ENCODE measurements at regions not wholly inside any gene's neighbourhood (a gene's known extent, or its start where the extent isn't known, plus 50 kb on each side); places are given as distances from the start of the nearest gene placed in this dataset.
"Not testable (repeated sequence)": the region's sequence is repeated elsewhere in the genome, so short reads cannot be mapped to it uniquely, and the experiment has no call there.

DNA sequence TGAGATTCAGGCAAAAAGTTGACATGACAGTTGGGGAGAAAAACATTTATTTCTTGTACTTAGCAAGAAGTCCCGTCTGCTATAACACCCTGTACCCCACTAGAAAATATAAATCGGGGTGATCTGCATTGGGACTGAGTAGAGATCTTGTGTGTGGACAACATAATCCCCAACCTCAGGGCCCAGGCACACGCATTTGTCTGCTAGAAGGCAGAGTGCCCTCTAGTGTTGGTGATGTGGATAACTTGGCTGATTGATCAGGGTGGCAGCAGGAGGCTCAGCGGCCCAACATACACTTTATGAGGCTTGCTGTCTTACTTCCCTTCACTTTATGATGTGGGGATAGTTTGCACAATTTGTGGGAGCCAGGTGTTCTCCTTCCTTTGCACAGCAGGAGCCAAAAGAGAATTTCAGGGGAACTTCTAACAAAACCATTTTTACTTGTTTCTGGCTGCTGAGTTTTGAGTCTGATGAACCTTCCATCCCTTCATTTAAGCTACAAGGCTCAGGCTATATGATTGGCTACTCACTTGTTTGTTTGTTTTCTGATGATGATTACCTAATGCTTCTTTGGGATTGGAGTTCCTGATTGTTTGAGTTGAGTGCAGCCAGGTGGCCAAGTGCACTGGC, 263.2 kb downstream of the DMAC1 start:
- DNase-seq: peak in 1 of 2 experiments; percentile 27

DNA sequence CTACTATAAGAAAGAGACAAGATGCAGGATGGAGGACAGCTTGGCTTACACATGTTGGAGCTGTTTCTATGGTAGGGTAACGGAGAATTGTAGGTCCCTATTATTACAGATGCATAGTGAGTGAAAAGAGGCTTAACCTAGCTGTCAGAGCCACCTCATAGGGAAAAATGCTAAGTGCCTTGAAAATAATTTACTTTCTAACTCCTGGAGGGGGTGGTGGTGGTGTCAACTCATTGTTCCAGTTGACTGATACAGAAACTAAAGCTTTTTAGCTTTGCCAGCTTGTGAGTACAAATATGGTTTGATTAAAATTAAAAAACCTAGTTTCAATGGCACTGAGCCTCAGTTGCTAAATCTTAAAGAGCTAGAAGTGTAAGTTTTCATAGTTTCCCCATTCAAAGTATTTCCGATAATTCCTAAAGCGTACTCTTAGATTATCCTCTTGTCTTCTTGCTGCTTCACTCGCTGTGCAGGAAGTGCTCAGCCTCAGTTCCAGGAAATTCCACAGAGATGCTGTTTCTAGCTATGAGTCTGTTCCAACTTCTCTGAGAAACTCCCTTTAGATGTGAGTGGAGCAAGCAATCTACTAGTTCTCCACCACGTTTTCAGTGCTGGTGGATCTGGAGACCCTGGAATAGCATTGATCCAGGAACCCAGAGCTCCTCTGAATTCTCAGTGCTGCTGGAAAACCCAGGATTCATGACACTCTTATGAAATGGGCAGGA, 265.2 kb downstream of the DMAC1 start:
- no peak for DNase-seq

DNA sequence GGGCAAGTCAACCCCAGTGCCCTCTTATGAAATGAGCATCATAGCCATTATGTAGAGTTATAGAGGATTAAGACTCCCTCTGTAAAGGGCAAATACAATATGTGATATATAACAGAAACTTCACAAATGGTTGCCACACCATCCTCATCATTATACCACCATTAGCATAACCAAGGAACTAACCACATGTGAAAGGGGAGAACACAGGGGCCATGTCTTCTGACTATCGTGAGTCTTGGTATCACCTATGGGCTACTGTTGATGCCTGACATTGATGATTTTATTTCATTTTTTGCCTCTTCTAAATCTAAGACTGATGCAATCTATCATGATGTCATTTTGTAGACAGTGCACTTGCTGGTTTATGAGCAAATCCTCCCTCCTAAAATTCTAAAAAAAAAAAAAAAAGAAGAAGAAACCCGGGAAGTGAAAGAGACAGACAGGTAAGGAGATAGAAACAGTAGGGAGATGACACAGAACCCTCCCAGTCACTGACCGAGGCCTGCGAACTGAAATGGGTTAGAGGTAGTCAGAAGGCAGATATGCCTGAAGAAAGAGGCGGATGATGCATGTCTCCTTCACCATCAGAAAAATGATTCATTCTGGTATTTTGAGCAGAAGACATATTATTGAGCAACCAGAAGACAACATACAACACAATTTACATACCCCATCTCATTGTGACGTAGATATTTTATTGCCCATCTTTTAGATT, 266.0 kb downstream of the DMAC1 start:
- no peak for DNase-seq

DNA sequence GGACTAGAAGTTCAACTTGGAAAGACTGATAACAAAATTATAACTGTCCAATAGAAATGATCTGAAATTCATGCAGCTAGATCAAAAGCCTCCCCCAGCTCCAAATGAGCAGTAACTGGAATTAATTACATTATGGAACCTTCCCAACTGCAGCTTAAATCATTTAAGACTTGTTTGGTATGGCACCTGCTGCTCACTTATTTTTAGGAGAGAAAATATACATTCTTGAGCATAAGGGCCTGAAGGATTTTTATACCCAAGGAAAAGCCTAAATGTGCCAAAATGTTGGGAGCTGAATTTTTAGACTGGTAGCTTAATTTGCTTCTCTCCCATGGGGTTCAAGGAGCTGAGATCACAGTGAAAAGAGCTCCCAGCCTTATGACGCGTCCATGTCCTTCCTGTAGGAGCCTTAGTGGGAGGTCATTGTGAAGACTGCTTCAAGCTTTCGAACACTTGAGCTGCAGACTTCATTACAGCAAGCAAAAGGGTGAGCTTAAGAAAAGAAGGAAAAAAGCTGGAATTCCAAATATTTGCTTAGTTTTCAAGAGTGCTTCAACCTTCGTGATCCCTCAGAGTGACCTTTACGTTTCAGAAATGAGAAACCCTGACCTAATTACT, 276.0 kb downstream of the DMAC1 start:
- no peak for DNase-seq

DNA sequence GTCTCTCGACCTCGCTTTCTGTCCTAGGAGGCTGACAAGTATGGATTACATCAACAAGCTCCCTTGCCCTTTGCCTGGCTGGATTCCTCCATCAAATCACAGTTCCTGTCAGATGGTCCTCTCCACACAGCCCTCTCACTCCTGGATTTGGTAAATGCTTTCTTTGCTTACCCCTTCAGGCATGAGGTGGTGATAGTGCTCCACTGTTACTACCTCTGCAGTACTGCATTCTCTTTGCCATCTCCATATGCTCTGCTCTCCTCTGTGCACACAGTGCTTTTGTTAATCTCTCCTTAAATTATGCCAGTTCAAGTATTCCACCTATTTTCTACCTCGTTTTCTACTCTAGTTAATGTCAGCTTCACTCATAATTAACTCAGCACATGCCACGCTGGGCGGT, 279.2 kb downstream of the DMAC1 start:
- DNase-seq: peak in 1 of 2 experiments; percentile 64

DNA sequence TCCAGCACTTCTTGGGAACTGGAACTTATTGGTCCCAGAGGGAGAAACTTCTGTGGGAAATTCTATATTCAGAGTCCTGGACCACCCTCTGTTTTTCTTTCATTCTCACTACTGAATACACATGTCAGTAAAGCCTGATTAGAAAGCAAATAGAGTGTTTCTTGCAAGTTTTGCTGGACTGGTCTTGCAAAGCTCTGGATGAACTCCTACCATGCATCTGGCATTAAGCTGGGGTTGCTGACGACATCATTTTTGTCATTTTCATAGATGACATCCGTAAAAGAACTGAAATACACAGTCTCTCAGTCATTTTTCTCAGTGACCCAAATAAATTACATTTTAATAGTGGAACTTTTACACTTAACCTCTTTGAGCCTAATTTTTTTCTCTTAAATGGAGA, 283.2 kb downstream of the DMAC1 start:
- DNase-seq: no peak

DNA sequence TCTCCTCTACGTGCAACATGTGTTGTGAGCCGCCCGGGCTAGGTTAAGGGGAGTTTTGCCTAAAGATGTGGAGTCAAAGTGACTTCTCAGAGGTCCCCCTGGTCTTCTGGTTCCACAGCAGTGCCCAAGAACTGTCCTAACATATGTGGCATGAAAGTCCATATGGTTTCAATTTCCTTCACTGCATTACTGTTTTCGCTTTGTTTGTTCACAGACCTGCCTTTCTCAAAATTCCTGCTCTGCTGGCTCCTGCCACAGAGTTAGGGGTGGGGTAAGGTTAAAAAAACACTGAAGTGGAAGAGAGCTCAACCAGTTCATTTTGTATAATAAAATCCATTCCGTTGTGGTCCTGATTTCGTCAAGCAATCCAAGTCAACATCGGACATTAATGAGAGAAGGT, 289.4 kb downstream of the DMAC1 start:
- DNase-seq: no peak

DNA sequence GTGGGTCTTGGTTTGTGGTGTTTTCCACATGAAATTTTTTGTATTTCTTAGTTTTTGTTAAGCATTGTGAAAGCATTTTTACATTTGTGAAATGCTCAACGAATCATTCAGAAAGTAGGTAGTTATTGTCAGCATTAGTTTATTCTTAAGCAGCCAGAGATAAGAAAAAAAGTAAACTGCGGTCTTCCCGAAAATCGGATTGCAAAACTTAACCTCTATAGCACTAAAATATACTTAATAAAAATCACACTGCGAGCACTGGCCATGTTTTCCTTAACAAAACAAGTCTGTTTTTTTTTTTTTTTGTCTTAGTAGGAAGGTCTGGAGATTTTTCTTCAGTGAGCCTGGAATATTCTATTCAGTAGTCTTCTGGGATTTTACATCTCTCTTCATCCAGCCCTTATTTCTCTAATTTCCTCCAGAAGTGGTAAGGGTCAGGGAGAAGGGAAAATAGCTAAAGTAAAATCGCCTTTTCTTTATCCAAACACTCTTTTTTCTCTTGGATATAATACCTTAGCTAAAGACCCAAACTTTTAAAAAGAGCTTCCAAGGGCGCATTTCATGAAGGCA, 289.9 kb downstream of the DMAC1 start:
- no peak for DNase-seq

DNA sequence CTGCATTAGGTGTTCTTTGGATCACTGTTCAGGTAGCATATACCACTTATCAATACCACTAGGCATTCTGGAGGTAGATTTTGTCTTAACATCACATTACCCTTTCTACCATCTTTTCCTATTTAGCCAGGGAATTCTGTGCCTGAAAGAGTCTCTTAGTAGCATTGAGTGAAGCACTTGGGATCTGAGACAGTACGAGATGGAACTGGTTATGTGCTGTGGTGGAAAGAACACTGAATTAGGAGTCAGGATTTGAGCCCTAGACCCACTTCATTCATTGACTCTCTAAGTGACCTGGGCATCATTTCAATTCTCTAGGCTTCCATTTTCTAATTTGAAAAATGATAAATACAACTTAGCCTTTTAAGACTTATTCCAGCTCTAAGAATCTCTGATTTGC, 291.1 kb downstream of the DMAC1 start:
- DNase-seq: no peak

DNA sequence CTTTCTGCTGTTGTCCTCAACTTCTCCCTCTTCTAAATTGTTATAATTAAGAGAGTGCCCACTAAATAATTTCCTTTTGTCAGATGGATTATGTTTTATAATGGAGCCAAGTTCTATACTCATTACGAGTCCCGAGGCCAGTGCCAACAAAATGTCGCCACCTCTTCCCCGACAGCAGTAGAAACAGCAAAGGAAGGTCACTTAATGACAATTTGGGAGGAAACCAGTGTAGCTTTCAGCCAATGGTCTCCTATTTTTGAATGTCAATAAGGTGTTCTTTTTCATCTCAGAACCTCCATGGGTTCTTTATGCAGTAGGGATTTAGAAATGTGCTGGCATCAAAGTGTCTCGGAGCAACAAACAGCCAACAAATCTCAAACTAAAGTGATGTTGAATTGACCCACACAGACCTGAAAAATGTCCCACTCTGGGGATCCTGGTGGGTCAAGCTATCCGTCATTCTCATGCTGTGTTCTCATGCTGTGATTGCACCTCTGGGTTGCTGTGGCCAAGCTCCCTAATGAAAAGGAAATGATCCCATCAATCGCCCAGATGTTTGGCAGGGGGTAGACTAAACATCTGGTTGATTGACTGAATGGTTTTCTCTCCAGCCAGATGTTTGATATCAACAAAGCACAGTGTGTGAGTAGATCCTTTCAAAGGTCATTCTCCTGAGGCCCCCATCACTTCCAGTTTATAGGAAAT, 291.9 kb downstream of the DMAC1 start:
- DNase-seq: no peak

DNA sequence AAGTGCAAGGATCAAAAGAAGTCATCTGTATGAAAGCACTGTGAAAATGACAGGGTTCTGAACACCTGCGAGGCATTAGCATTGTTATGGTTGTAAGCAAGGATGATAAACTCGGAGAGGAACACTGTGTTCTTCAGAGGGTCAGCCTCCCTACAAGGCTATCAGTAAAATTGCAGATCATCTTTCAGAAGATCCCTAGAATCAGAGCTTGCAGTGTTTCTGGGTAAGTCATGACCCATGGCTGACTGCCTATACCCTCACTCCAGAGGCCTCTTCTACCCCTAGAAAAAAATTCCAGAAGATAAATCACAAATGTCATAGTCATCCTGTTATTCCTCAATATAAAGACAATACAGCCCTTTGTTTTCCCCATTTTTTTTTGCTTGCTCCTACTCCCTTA, 292.6 kb downstream of the DMAC1 start:
- no peak for DNase-seq

DNA sequence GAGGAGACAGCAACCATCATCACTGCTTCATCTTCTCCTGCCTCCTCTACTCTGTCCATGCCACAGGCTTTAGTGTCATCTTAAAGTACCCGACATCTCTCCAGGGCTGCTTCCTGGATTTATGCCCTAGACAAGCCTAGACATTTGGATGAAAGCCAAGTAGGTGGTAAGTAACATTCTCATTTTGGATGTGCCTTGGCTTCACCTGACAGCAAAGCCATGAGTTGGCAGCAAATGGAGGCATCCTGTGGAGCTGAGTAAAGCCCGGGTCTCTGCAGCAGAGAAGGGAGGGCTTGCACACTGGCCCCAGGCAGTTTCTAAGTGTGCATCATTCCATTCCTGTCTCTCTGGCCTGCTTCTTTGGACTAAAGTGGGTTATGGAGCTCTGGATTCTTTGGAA, 299.1 kb downstream of the DMAC1 start:
- no peak for DNase-seq

DNA sequence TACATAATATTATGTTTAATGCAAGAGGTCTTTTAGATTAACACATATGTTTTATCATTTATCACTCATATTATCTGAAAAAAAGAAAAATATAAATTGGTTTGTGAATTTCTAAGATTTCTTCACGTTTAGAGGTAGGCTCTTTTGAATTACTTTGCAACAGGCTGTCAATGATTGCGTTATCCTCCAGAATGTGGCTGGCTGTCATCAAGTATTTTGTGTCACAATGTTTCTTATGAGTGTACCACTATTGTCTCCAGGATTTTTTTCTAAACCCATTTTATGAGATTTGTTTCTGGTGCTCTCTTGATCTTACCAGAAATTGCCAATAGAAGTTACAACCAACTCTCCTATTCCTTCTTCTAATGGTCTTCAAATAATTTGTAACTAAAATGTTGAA, 307.9 kb downstream of the DMAC1 start:
- no peak for DNase-seq

DNA sequence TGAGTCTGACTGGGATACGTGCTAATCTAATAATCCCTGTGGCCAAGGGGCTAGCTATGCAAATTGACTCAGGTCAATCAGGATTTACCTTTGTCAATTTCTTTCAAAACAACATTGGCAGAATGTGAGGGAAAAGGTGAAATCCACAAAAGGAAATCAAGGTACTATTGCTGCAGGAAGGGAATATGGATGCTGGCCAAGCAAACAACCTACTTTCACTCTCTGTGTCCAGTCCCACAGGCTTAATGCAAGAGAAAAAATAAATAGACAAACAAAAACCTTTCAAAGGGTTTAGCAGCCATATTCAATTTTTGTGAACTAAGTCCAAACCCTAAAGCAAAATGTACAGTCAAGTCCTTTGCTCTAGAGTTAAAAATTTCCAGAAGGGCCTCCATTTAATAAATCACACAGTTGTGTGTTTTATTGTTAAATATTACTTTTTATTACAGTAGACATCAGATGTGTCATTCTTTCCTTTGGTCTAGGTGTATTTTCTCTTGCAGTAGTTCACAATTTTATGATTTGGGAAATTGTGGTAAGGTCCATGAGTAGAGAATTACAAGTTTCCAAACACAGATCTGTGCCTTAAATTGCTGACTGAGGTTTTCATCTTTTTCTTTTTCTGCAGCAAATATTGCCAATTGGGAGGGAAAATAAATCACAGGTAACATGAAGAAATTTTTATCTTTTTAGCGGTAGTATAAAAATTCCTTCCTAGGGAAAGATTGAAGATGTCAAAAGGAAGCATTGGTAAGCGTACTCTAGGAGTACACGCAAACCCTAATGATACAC, 309.1 kb downstream of the DMAC1 start:
- no peak for DNase-seq

DNA sequence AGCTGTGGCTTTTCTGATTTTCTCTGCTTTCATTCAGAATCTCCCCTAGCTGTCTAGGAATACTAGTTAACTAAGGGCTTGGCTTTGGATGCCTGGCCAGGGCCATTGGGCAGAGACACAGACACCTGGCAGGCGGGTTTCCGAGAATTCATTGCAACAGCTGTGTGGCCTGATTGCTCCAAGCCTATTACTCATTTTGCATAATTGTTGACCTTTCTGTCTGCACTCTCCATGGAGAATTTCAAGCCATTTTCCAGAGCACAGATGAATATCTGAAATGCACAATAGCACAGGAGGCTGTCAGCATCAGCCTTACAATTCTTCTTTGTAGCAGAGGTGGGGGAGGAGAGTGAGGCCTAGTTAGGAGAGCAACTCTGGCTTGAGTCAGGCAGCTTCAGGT, 310.5 kb downstream of the DMAC1 start:
- peak in 1 of 2 experiments; percentile 4 for DNase-seq

DNA sequence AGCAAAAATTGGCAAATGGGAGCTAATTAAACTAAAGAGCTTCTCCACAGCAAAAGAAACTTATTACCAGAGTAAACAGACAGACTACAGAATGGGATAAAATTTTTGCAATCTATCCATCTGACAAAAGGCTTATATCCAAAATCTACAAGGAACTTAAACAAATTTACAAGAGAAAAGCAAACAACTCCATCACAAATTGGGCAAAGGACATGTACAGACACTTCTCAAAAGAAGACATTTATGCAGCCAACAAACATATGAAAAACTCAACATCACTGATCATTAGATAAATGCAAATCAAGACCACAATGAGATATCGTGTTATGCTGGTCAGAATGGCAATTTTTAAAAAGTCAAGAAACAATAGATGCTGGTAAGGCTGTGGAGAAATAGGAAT, 315.6 kb downstream of the DMAC1 start:
- not testable (repeated sequence) for DNase-seq

DNA sequence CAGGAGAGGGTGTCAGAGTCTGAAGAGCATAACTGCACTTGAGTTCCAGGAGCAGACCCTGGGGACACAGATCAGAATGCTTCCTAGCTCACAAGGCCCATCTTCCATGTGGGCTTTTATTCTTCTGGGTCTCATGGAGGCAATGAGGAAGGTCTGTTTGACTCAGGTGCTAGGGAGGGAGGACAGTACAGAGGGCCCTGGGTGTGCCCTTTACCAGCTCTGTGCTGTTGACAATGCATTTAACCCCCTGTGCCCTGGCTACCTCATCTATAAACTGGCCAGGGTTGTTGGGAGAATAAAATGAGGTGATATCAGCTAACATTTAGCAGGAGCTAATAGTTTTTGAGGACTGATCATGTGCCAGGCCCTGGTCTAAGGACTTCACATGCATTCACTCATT, 318.0 kb downstream of the DMAC1 start:
- no peak for DNase-seq

DNA sequence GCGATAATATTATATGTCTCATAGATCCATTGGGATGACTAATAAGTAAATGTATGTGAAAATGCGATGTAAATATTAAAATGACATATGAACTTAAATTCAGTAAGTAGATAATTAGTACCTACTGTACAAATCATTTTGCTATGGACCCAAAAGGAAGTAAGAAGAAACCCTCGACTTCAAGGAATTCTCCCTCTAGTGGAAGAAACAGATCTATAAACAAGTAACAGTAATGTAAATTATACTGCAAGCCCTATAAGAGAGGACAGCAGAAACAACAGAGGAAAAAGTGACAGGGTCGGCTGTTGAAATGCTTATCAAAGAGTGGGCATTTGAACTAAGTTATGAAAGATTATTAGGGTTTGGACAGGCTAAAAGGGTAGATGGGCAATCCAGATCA, 320.3 kb downstream of the DMAC1 start:
- no peak for DNase-seq

DNA sequence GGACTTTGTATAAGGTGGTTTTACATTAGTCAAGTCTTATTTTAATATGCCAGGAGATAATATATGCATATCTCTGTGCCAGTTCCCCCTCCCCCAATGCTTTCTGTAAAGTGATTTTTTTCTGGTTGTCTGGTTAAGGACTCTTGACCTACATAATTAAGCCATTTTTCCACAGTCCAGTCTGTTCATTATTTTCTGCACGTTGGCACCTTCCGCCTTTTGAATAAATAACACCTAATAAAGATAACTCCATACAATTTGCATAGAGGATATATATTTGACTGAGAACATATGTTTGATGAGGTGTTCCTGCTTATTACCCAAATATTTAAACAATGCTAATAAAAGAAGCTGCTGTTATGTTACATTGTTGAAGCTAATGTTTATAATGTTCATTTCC, 320.9 kb downstream of the DMAC1 start:
- DNase-seq: peak in 1 of 2 experiments; percentile 49

DNA sequence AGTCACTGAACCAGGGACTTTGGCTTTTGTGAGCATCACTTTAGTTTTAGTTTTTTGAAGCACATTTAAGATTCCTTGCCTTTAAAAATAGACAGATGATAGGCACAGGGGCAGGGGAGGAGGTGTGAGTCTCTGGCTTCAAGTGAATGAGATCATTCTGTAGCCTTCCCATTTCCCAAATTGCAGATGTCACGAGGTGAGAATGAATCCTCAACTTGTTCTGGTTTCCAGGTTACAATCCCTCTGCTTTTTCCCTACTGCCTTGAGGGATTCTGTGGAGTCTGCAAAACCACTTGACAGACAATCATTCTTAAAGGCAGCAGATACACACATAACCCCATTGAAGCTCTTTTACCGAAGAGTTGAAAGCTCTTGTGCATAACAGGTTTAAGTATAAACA, 332.4 kb downstream of the DMAC1 start:
- DNase-seq: peak; percentile 44 to 81

DNA sequence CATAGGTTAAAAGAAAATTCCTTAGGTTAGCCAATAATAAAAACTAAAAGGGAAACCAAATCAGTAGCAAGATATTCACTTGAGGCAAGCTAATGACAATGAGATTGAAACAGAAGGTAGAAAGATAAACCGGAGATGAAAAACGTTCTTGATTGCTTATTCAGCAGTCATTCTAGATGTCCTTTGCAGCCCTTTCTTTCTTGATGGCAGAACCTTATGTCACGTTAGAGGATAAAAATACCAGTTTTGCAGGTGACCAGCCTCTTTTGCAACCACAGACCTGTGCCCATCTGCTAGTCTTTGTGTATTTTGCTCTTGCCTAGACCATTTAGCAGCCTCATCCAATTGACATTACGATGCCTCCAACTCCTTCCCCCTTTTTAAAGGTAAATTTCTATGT, 337.8 kb downstream of the DMAC1 start:
- DNase-seq: peak in 1 of 2 experiments; percentile 18
